ENCODE measurements at regions not wholly inside any gene's neighbourhood (a gene's known extent, or its start where the extent isn't known, plus 50 kb on each side); places are given as distances from the start of the nearest gene placed in this dataset.

GRCh38 chr2:134073023-134073422, 180.8 kb upstream of the MGAT5 start:
- Histone ChIP-seq H3K36me3 (ENCODE audit: insufficient read depth, low read length) (no peaks in the 10 kb centered on the region), H3K4me1 (ENCODE audit: insufficient read depth, low read length) (no peaks in the 10 kb centered on the region), H3K9ac (ENCODE audit: low read depth, low read length) (no peak overlapping the region), H3K9me3 (ENCODE audit: control insufficient read depth, insufficient read depth, low read length) (0 out of 2 replicates have a peak, but pooled peaks cover 3% of the 10 kb centered on the region)

- Histone ChIP-seq H3K4me1 (ENCODE audit: insufficient read depth, low read length) (no peaks in the 10 kb centered on the region), H3K9ac (ENCODE audit: low read depth, low read length) (no peak overlapping the region), H3K36me3 (ENCODE audit: insufficient read depth, low read length) (no peaks in the 10 kb centered on the region), H3K9me3 (ENCODE audit: control insufficient read depth, insufficient read depth, low read length) (0 out of 2 replicates have a peak, but pooled peaks cover 3% of the 10 kb centered on the region)
Observed at GRCh38 chr2:134074619-134075018, 179.3 kb upstream of the MGAT5 start.

DNA sequence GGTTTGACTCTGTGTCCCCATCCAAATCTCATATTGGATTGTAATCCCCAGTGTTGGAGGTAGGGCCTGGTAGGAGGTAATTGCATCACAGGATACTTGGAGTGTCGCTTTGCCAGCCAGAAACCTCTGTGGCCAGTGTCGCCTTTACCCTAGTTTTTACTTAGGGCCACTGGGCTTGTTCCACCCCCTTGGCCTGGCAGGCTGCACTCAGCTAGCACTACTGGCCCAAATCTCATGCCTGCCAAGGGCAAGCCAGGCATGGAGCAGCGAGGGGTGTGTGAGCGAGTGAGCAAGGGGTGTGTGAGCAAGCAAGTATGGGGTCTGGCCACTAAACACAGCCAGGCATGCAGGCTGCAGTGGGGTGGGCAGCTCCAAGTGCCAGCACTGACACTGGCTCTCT, 178.7 kb upstream of the MGAT5 start:
- H3K36me3 ChIP-seq (ENCODE audit: insufficient read depth, low read length) = no peaks in the 10 kb centered on the region
- H3K4me1 ChIP-seq (ENCODE audit: insufficient read depth, low read length) = peaks cover under 1% of the 10 kb centered on the region; the same call in 1 of the 2 replicates
- H3K9me3 ChIP-seq (ENCODE audit: control insufficient read depth, insufficient read depth, low read length) = 0 out of 2 replicates have a peak, but pooled peaks cover 3% of the 10 kb centered on the region
- no peak overlapping the region for H3K9ac ChIP-seq (ENCODE audit: low read depth, low read length)

DNA sequence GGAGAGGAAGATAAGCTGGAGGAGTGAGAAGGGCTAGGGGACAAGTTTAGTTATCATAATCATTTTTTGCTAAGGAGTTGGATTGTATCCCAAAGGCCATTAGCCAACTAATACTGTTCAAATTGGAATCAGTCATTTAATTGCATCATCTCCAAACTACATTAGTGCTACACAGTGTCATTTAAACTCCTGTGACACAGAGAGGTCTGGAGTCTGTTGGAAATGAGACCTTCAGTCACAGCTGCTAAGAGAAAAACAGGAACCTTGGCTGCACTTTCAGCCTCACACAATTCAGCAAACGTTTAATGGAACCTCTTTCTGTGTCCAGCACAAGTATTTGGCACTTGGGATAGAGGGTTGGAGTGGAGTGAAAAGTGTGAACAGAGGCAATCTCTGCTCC, 175.5 kb upstream of the MGAT5 start:
- H3K36me3 ChIP-seq (ENCODE audit: insufficient read depth, low read length) = no peaks in the 10 kb centered on the region
- peaks cover 7% of the 10 kb centered on the region for H3K4me1 ChIP-seq (ENCODE audit: insufficient read depth, low read length)
- 0 out of 2 replicates have a peak, but pooled peaks cover 3% of the 10 kb centered on the region for H3K9me3 ChIP-seq (ENCODE audit: control insufficient read depth, insufficient read depth, low read length)
- no peak overlapping the region for H3K9ac ChIP-seq (ENCODE audit: low read depth, low read length)

DNA sequence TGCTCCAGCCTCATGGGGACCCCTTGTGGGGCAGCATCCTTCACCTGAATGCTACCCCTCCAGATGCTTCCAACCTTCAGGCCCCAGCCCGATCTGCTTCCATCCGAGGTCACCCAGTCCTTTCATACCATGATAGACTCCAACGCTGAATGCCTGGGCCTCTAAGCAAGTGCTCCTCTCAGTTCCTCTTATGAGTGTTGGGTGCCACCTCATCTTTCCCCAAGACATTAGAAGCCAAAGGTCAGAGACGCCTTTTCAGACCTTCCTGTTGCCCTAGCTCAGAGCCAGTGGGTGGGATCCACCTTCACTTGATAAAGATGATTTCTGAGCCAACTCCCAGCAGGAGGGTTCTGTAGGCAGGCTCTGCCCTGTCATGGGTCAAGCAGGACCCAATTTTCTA, 174.5 kb upstream of the MGAT5 start:
- Histone ChIP-seq H3K9me3 (ENCODE audit: control insufficient read depth, insufficient read depth, low read length) (0 out of 2 replicates have a peak, but pooled peaks cover 3% of the 10 kb centered on the region), H3K36me3 (ENCODE audit: insufficient read depth, low read length) (no peaks in the 10 kb centered on the region), H3K4me1 (ENCODE audit: insufficient read depth, low read length) (peaks cover 7% of the 10 kb centered on the region), H3K9ac (ENCODE audit: low read depth, low read length) (no peak overlapping the region)

DNA sequence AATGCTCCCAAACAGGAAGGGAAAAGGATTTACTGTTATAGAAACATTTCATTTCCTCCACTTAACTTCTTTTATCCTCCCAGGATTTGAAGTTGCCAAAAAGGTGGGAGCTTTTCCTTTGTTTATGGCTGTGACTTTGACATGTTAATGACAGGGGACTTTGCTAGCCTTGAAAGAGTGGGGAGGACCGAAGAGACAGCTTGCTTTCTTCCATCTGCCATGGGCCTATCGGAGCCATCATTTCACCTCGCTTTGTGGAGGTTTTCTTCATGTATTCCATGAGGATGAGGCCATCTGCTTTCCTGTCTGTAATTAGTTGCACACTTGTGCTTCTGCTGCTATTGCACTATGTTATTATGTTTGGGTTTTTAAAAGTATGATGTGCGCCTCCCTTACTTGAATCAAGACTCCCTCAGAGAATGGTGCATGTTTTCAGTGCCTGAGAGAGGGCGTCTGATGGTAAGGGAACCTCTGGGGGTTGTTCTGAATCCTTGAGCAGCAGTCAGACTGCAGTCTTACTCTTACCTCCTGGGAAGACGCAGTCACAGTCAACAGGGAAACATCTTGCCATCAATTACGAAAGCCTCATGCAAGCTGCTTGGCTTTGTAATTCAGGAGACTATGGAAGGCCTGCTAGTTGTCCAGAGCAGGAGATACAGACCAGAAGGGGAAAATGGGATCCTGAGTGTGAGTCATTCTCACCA, 173.3 kb upstream of the MGAT5 start:
- no peak overlapping the region for H3K9ac ChIP-seq (ENCODE audit: low read depth, low read length)
- H3K9me3 ChIP-seq (ENCODE audit: control insufficient read depth, insufficient read depth, low read length) = 0 out of 2 replicates have a peak, but pooled peaks cover 3% of the 10 kb centered on the region
- H3K36me3 ChIP-seq (ENCODE audit: insufficient read depth, low read length) = no peaks in the 10 kb centered on the region
- H3K4me1 ChIP-seq (ENCODE audit: insufficient read depth, low read length) = peaks cover 7% of the 10 kb centered on the region

- Histone ChIP-seq H3K4me1 (ENCODE audit: insufficient read depth, low read length) (peaks cover 7% of the 10 kb centered on the region), H3K36me3 (ENCODE audit: insufficient read depth, low read length) (no peaks in the 10 kb centered on the region), H3K9me3 (ENCODE audit: control insufficient read depth, insufficient read depth, low read length) (no peaks in the 10 kb centered on the region), H3K9ac (ENCODE audit: low read depth, low read length) (no peak overlapping the region)
Observed at GRCh38 chr2:134081238-134081938, 172.5 kb upstream of the MGAT5 start.

DNA sequence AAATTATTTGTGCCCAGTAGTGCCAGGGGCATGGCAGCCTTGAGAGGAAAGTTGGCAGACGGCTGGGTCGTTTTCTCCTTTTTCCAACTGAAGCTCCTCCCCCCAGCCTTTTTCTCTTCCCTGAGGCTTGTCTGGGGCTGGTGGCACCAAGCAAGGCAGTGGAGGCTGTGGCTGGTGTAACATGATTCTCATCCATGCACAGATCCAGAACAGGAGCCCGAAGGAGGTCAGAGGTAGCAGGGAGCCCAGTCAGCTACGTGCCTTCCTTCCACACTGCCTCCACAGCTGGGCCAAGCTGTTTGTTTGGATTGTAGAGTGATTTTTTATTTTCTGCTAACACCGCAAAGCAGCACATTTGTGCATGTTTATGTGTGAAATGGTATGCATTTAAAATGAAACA, 170.3 kb upstream of the MGAT5 start:
- Histone ChIP-seq H3K9me3 (ENCODE audit: control insufficient read depth, insufficient read depth, low read length) (no peaks in the 10 kb centered on the region), H3K9ac (ENCODE audit: low read depth, low read length) (no peak overlapping the region), H3K4me1 (ENCODE audit: insufficient read depth, low read length) (peaks cover 18% of the 10 kb centered on the region), H3K36me3 (ENCODE audit: insufficient read depth, low read length) (no peaks in the 10 kb centered on the region)

DNA sequence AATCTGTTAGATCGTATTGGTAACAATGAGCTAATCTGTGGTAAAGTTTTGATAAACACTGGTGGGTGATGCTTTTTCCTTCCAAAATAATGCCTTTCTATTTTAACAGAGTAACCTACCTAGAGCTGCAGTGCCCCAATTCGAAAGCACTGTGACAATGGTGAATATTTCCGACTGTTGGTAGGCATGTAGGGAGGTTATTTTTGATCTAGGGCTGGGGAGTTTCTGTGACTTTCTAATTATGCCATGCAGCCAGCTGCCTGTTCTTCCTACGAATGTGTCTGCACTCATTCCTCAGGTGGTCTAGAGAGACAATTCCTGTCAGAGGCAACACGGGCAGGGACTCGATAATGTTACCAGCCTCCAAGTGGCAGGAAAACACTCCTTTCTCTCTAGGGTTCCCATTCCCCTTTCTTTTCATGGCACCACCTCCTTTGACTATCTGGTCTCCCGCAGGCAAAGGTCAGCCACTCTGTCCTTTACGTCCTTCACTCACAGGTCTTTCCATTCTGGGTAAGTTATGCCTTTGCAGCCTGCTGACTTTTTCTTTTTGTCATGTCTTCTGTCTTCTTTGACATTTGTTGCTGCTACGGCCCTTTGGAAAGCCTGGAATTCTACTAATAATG, 167.2 kb upstream of the MGAT5 start:
- Histone ChIP-seq H3K9me3 (ENCODE audit: control insufficient read depth, insufficient read depth, low read length) (no peaks in the 10 kb centered on the region), H3K36me3 (ENCODE audit: insufficient read depth, low read length) (no peaks in the 10 kb centered on the region), H3K9ac (ENCODE audit: low read depth, low read length) (no peak overlapping the region), H3K4me1 (ENCODE audit: insufficient read depth, low read length) (0 out of 2 replicates have a peak, but pooled peaks cover 11% of the 10 kb centered on the region)

DNA sequence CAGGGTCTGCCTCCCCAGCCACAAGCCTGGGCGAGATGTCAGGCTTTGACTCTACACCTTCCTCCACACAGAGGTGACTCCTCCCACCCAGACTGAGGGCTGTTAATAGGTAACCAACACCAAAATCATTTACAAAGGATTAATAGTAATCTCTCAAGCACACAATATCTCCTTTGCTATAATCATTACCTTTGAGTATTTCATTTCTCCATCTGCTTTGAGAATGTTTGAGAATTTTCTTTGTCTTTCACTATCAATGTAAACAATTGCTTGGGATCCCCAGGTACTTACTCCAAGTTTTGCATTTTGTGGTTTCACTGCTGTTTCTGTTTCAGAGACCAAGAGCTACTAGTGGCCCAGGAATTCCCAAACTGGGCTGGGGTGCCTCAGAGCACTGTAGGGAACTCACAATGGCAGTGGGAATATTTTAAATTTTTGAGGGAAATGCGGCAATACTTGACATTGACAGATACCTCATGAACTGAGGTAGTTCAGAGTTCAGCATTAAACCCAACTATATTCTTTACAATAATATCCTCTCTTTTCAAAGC, 166.4 kb upstream of the MGAT5 start:
- H3K36me3 ChIP-seq (ENCODE audit: insufficient read depth, low read length) = no peaks in the 10 kb centered on the region
- 0 out of 2 replicates have a peak, but pooled peaks cover 11% of the 10 kb centered on the region for H3K4me1 ChIP-seq (ENCODE audit: insufficient read depth, low read length)
- H3K9me3 ChIP-seq (ENCODE audit: control insufficient read depth, insufficient read depth, low read length) = no peaks in the 10 kb centered on the region
- no peak overlapping the region for H3K9ac ChIP-seq (ENCODE audit: low read depth, low read length)

GRCh38 chr2:134089454-134089853, 164.4 kb upstream of the MGAT5 start:
- Histone ChIP-seq H3K36me3 (ENCODE audit: insufficient read depth, low read length) (no peaks in the 10 kb centered on the region), H3K9me3 (ENCODE audit: control insufficient read depth, insufficient read depth, low read length) (no peaks in the 10 kb centered on the region), H3K9ac (ENCODE audit: low read depth, low read length) (no peak overlapping the region), H3K4me1 (ENCODE audit: insufficient read depth, low read length) (0 out of 2 replicates have a peak, but pooled peaks cover 11% of the 10 kb centered on the region)

- H3K4me1 ChIP-seq (ENCODE audit: insufficient read depth, low read length) = no peaks in the 10 kb centered on the region
- H3K9ac ChIP-seq (ENCODE audit: low read depth, low read length) = no peak overlapping the region
- no peaks in the 10 kb centered on the region for H3K9me3 ChIP-seq (ENCODE audit: control insufficient read depth, insufficient read depth, low read length)
- no peaks in the 10 kb centered on the region for H3K36me3 ChIP-seq (ENCODE audit: insufficient read depth, low read length)
Observed at GRCh38 chr2:134097740-134098139, 156.1 kb upstream of the MGAT5 start.

DNA sequence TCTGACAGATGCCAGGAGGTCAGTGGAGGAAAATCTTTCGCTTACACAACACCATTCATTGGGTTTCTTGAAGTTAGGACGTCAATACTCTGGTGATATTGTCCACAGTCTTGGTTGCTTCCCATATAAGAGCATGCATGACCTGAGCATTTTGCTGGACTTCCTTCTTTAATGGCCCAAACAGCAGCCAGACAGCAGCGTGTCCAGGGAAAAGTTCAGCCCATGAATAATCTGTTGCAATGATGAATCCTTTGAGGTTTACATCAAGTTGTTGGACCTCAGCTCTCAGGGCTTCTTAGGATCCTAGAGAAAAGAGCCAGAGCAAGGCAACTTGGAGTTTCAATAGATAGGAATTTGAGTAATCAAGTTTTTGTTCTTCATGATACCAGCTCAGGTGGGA, 155.6 kb upstream of the MGAT5 start:
- no peaks in the 10 kb centered on the region for H3K4me1 ChIP-seq (ENCODE audit: insufficient read depth, low read length)
- H3K9me3 ChIP-seq (ENCODE audit: control insufficient read depth, insufficient read depth, low read length) = no peaks in the 10 kb centered on the region
- H3K36me3 ChIP-seq (ENCODE audit: insufficient read depth, low read length) = no peaks in the 10 kb centered on the region
- no peak overlapping the region for H3K9ac ChIP-seq (ENCODE audit: low read depth, low read length)

GRCh38 chr2:134099273-134099672, 154.6 kb upstream of the MGAT5 start:
- H3K4me1 ChIP-seq (ENCODE audit: insufficient read depth, low read length) = no peaks in the 10 kb centered on the region
- H3K36me3 ChIP-seq (ENCODE audit: insufficient read depth, low read length) = no peaks in the 10 kb centered on the region
- H3K9ac ChIP-seq (ENCODE audit: low read depth, low read length) = no peak overlapping the region
- H3K9me3 ChIP-seq (ENCODE audit: control insufficient read depth, insufficient read depth, low read length) = no peaks in the 10 kb centered on the region

Measured in ES-I3 (cell line).